HepG2 (cell line): ENCODE measurements at regions not wholly inside any gene's neighbourhood (a gene's known extent, or its start where the extent isn't known, plus 50 kb on each side); places are given as distances from the start of the nearest gene placed in this dataset.
A peak's percentile ranks its signal among the peaks of the same experiment; 100 is the strongest.

Experiments used
- ARID2 ChIP-seq: sonication (generic); formaldehyde crosslinking; IDR thresholded peaks from 2 replicates; pipeline ENCODE4 v1.8.1; 2022; ENCODE audit warnings: mild to moderate bottlenecking, missing genetic modification reagents, borderline replicate concordance
- ARID5B ChIP-seq: IDR thresholded peaks from 2 replicates; pipeline ENCODE4 v1.4.0; 2020; ENCODE audit warnings: mild to moderate bottlenecking, missing genetic modification reagents
- EZH2 ChIP-seq: conservative IDR thresholded peaks from 2 replicates; pipeline ENCODE4 v1.6.1; 2012; ENCODE audit warnings: mild to moderate bottlenecking, low read depth, low read length, moderate library complexity
- HDAC1 ChIP-seq: sonication (generic); formaldehyde crosslinking; IDR thresholded peaks from 2 replicates; pipeline ENCODE4 v1.5.1; 2020; ENCODE audit warnings: mild to moderate bottlenecking, missing genetic modification reagents
- HNRNPUL1 ChIP-seq: fragments of 200-400 bp; formaldehyde crosslinking; IDR thresholded peaks from 2 replicates; pipeline ENCODE4 v1.6.1; 2017; ENCODE audit warnings: low read depth, mild to moderate bottlenecking, low read length, moderate library complexity
- KAT7 ChIP-seq: IDR thresholded peaks from 2 replicates; pipeline ENCODE4 v1.6.1; 2018; ENCODE audit warnings: borderline replicate concordance, missing compliant biosample characterization
- PAX8 ChIP-seq: sonication (generic); formaldehyde crosslinking; IDR thresholded peaks from 2 replicates; pipeline ENCODE4 v1.8.0; 2022; ENCODE audit warnings: mild to moderate bottlenecking, missing genetic modification reagents, borderline replicate concordance
- ZBTB1 ChIP-seq: sonication (generic); formaldehyde crosslinking; IDR thresholded peaks from 2 replicates; pipeline ENCODE4 v1.4.0; 2020; ENCODE audit warnings: missing genetic modification reagents, borderline replicate concordance
- ZNF407 ChIP-seq: sonication (generic); formaldehyde crosslinking; IDR thresholded peaks from one replicate; pipeline ENCODE4 v1.5.1; 2020; ENCODE audit warnings: mild to moderate bottlenecking, missing genetic modification reagents; ENCODE audit errors: not compliant biosample characterization
- ZNF547 ChIP-seq: sonication (generic); formaldehyde crosslinking; IDR thresholded peaks from 2 replicates; pipeline ENCODE4 v1.5.1; 2020; ENCODE audit warnings: mild to moderate bottlenecking, missing genetic modification reagents
- ZNF740 ChIP-seq: sonication (generic); formaldehyde crosslinking; IDR thresholded peaks from 2 replicates; pipeline ENCODE4 v1.4.0; 2020; ENCODE audit warnings: missing genetic modification reagents
- ZNF770 ChIP-seq: sonication (generic); formaldehyde crosslinking; IDR thresholded peaks from 2 replicates; pipeline ENCODE4 v1.5.0; 2020; ENCODE audit warnings: mild to moderate bottlenecking, missing genetic modification reagents
- ZSCAN9 ChIP-seq: IDR thresholded peaks from 2 replicates; pipeline ENCODE4 v1.6.1; 2016; ENCODE audit warnings: borderline replicate concordance

DNA sequence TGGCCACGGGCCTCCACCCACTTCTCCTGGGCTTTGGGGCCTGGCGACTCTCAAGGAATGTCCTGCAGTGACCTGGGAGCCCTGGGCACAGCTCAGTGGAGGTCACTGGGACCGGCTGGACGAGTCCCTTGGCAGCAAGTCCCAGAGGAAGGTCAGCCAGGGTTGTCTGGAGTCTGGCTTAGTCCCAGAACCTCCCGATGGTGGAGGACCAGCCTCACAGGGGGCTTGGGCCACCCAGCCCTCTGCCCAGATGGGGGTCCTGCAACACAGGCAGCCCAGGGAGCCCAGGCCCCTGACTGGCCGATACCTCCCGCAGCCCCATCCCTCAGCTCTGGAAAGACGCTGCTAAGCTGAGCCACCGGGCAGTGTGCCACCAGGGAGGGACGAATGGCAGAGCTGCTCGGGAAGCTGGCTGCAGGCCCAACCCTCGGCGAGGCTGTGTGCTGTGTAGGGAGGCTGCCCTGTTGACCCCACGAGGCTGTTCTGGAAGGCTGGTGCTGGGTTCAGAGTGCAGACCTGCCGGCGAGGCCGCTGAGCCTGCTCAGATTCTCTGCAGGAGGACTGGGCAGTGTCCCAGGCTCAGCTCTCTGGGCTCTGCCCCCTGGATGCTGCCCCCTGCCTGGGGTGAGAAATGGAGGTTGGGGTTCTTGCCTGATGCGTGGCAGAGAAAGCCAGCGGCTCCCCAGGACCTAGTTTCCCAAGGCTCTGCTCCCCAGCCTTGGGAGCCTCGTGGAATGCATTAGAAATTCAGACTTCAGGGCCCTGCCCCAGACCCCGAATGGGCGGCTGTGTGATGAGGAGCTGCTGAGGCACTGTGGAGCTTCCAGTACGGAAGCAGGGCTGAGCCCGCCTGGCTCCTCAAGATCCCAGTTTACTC lies 61.7 kb downstream of the ADRA2C start (continued):
- TF ChIP-seq ZNF770 (CRISPR knock-in tag) (peak; percentile 99), EZH2 (no peak), ARID2 (CRISPR knock-in tag) (0 out of 2 replicates have a peak, but pooled peaks have one; percentile 58), PAX8 (CRISPR knock-in tag) (no peak), ARID5B (CRISPR knock-in tag) (peak; percentile 79), ZSCAN9 (CRISPR knock-in tag) (peak; percentile 90), KAT7 (CRISPR knock-in tag) (peak; percentile 49; the same call in 1 of the 2 replicates), HDAC1 (CRISPR knock-in tag) (no peak), HNRNPUL1 (no peak), ZNF547 (CRISPR knock-in tag) (peak; percentile 95), ZNF407 (CRISPR knock-in tag) (peak; percentile 57), ZNF740 (CRISPR knock-in tag) (no peak), ZBTB1 (CRISPR knock-in tag) (no peak)
